Activated T-helper 2 cell treated with anti-CD3 and anti-CD28 coated beads, Interferon-gamma antibody, Interleukin-2, Interleukin-4, amounts not matched to agents 10 μg/mL and 5 μg/mL and 100 μg/mL, durations not matched to agents 14 hours and 24 hours and 36 hours (primary cell): ENCODE measurements at regions not wholly inside any gene's neighbourhood (a gene's known extent, or its start where the extent isn't known, plus 50 kb on each side); places are given as distances from the start of the nearest gene placed in this dataset.

Experiments used
- DNase-seq: peaks from one replicate; pipeline ENCODE4 v3.0.0; 2021; ENCODE audit warnings: low spot score
- H3K27ac Mint-ChIP-seq: one replicate; pipeline ENCODE4 v1.8.0; 2021; ENCODE audit warnings: mixed read lengths
- H3K27me3 Mint-ChIP-seq: one replicate; pipeline ENCODE4 v1.8.0; 2021; ENCODE audit warnings: low read depth, mixed read lengths
- H3K36me3 Mint-ChIP-seq: one replicate; pipeline ENCODE4 v1.8.0; 2021; ENCODE audit warnings: low read depth, mixed read lengths
- H3K4me1 Mint-ChIP-seq: one replicate; pipeline ENCODE4 v1.8.0; 2021; ENCODE audit warnings: low read depth, mixed read lengths
- H3K4me3 Mint-ChIP-seq: one replicate; pipeline ENCODE4 v1.8.0; 2021; ENCODE audit warnings: low read depth, mild to moderate bottlenecking, moderate library complexity, mixed read lengths
- H3K9me3 Mint-ChIP-seq: one replicate; pipeline ENCODE4 v1.8.0; 2021; ENCODE audit warnings: mixed read lengths
- intact Hi-C: fragments of 100-400 bp; cut with micrococcal nuclease; formaldehyde crosslinking; loops from one replicate; pipeline ENCODE4 v1.15.1; 2023

DNA sequence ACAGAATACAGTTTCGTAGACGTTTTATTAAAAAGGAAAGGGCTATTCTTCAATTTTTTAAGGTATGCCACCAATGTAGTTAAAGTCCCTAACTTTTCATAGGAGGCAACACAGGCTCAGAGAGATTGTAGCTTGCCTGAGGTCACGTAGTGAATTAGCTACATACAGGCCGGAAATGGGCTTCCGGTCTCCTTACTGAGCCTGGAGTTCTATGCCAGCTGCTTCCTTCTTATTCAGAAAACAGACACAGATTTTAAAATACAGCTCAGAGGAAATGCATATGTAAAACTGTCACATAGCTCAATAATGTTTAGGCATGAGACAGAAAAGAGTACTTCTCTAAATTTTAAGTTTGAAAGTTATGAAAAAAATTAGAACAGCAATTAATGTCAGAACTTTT lies 85.4 kb upstream of the TUBA3C start:
- Mint-ChIP-seq H3K9me3 (peaks cover 7% of the 10 kb centered on the region), H3K4me3 (no peak overlapping the region), H3K4me1 (no peaks in the 10 kb centered on the region), H3K27me3 (no peaks in the 10 kb centered on the region), H3K36me3 (no peaks in the 10 kb centered on the region), H3K27ac (no peak overlapping the region)
- no peak for DNase-seq
- intact Hi-C loops, result no loop called here

DNA sequence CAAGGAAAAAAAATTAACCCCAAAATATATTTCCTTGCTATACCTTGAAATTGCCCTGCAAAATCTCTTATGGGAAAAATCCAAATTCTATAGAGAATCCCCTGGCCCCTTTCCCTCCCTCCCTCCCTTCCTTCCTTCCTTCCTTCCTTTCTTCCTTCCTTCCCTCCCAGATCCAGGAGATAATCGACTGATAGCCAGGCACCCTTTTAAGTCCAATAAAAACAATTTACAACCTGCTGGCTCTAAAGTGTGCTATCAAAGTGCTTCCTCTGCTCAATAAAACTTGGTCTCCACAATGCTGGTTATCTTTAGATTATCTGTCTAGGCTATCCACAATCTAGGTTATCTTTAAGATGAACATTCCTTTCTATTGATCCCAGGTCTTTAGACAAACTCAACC lies 83.1 kb upstream of the TUBA3C start:
- no peaks in the 10 kb centered on the region for H3K9me3 Mint-ChIP-seq
- intact Hi-C loops, result no loop called here
- H3K4me3 Mint-ChIP-seq, result no peak overlapping the region
- no peaks in the 10 kb centered on the region for H3K36me3 Mint-ChIP-seq
- no peak for DNase-seq
- H3K4me1 Mint-ChIP-seq, result no peaks in the 10 kb centered on the region
- no peaks in the 10 kb centered on the region for H3K27me3 Mint-ChIP-seq
- H3K27ac Mint-ChIP-seq, result no peak overlapping the region

DNA sequence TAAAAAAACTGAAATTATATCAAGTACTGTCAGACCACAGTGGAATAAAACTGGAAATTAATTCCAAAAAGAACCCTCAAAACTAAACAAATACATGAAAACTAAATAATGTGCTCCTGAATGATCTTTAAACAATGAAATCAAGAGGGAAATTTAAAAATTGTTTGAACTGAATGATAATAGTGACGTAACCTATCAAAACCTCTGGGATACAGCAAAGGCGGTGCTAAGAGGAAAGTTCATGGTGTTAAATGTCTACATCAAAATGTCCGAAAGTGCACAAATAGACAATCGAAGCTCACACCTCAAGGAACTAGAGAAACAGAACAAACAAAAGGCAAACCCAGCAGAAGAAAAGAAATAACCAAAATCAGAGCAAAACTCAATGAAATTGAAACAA lies 70.8 kb upstream of the TUBA3C start:
- Mint-ChIP-seq H3K4me3 (no peak overlapping the region), H3K27me3 (no peaks in the 10 kb centered on the region), H3K27ac (no peak overlapping the region), H3K4me1 (no peaks in the 10 kb centered on the region), H3K9me3 (peaks cover 46% of the 10 kb centered on the region), H3K36me3 (no peaks in the 10 kb centered on the region)
- intact Hi-C loops, result no loop called here
- no peak for DNase-seq

DNA sequence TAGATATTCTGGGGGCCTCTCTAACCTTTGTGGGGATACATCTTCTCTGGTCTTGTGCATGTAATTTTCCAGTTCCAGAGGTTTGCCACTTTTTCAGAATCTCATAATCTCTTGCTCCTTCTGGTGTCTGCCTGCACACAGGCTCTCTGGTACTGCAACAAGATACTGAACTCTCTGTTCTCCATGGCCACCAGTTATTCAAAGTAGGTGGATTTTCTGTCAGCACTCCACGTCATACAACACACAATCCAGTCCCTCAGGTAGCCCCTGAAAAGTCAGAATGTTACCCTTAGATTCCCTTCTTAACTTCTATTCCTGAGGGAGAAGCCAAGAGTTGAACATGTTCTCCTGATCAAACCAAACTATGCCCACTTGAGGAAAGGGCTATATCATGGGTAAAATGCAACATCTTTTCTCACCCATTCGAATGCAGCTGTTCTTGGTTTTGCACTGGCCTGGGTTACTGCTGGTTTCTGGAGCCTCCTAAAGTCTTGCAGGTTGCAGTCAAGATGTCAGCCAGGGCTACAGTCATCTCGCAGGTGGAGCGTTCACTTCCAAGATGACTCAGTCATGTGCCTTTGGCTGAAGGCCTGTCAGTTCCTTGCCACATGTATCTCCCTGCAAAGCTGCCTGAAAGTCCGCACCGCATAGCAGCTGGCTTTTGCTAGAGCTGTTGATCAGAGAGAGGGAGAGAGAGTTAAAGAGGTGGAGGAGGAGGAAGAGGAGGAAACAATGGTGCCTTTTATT lies 57.7 kb upstream of the TUBA3C start:
- intact Hi-C loops, result no loop called here
- no peak for DNase-seq
- Mint-ChIP-seq H3K27me3 (no peaks in the 10 kb centered on the region), H3K9me3 (peaks cover 4% of the 10 kb centered on the region), H3K4me3 (no peak overlapping the region), H3K4me1 (no peaks in the 10 kb centered on the region), H3K27ac (no peak overlapping the region), H3K36me3 (no peaks in the 10 kb centered on the region)
